Smooth muscle cell (in vitro differentiated cells): ENCODE measurements at regions not wholly inside any gene's neighbourhood (a gene's known extent, or its start where the extent isn't known, plus 50 kb on each side); places are given as distances from the start of the nearest gene placed in this dataset.
A peak's percentile ranks its signal among the peaks of the same experiment; 100 is the strongest.

Experiments used
- DNase-seq: peaks from one replicate; lab custom pipeline; 2025; ENCODE audit not compliant: unreplicated experiment; lab: John Stamatoyannopoulos, UW
- H2AFZ ChIP-seq: fragments of 200-600 bp; sonication (generic); 2 replicates; pipeline ENCODE4 v1.6.0; 2016; ENCODE audit warnings: antibody characterized with exemption, low read depth, mild to moderate bottlenecking
- H3F3A ChIP-seq: fragments of 200-600 bp; sonication (generic); 2 replicates; pipeline ENCODE4 v1.6.0; 2017; ENCODE audit warnings: antibody characterized with exemption, low read depth
- H3K27ac ChIP-seq: fragments of 200-600 bp; sonication (generic); 2 replicates; pipeline ENCODE4 v1.5.1; 2016; ENCODE audit warnings: low read depth, mild to moderate bottlenecking
- H3K27me3 ChIP-seq: fragments of 200-600 bp; sonication (generic); 2 replicates; pipeline ENCODE4 v1.6.1; 2016; ENCODE audit warnings: low read depth, mild to moderate bottlenecking
- H3K36me3 ChIP-seq: fragments of 200-600 bp; sonication (generic); 2 replicates; pipeline ENCODE4 v1.5.1; 2016; ENCODE audit warnings: low read depth
- H3K4me1 ChIP-seq: fragments of 200-600 bp; sonication (generic); 2 replicates; pipeline ENCODE4 v1.5.1; 2016; ENCODE audit warnings: low read depth
- H3K4me2 ChIP-seq: fragments of 200-600 bp; sonication (generic); 2 replicates; pipeline ENCODE4 v1.6.0; 2016; ENCODE audit warnings: mild to moderate bottlenecking
- H3K4me3 ChIP-seq: fragments of 200-600 bp; sonication (generic); 2 replicates; pipeline ENCODE4 v1.5.1; 2016; ENCODE audit warnings: mild to moderate bottlenecking
- H3K79me2 ChIP-seq: fragments of 200-600 bp; sonication (generic); 2 replicates; pipeline ENCODE4 v1.6.0; 2016; ENCODE audit warnings: low read depth, mild to moderate bottlenecking
- H3K9ac ChIP-seq: fragments of 200-600 bp; sonication (generic); 2 replicates; pipeline ENCODE4 v1.6.0; 2016; ENCODE audit warnings: low read depth
- H3K9me3 ChIP-seq: fragments of 200-600 bp; sonication (generic); replicated peaks from 2 replicates; pipeline ENCODE4 v1.5.1; 2016; ENCODE audit warnings: low read depth
- H4K20me1 ChIP-seq: fragments of 200-600 bp; sonication (generic); 2 replicates; pipeline ENCODE4 v1.6.0; 2016; ENCODE audit warnings: low read depth
- CTCF ChIP-seq: fragments of 200-600 bp; sonication (generic); IDR thresholded peaks from 2 replicates; pipeline ENCODE4 v1.5.1; 2017; ENCODE audit warnings: borderline replicate concordance, mild to moderate bottlenecking, antibody characterized with exemption; ENCODE audit not compliant: insufficient read depth, poor library complexity, severe bottlenecking
- WGBS: methylation state at CpG from one replicate; pipeline ENCODE4 v1.1.7; 2016; ENCODE audit warnings: low lambda C conversion rate; 5-methylcytosine and 5-hydroxymethylcytosine counted together

GRCh38 chr5:67267512-67268216 is 71.1 kb upstream of the CD180 start:
- peaks cover 16% of the 10 kb centered on the region for H3K4me1 ChIP-seq
- no peaks in the 10 kb centered on the region for H3K27me3 ChIP-seq
- peak overlapping the region; percentile 49 for H3K27ac ChIP-seq
- no peak overlapping the region for H3K9ac ChIP-seq
- no peaks in the 10 kb centered on the region for H3F3A ChIP-seq
- 35% methylated on average over 7 of the region's 7 CpGs for WGBS
- no peak overlapping the region for H2AFZ ChIP-seq
- H3K79me2 ChIP-seq = no peaks in the 10 kb centered on the region
- H3K9me3 ChIP-seq = no peaks in the 10 kb centered on the region
- H3K4me3 ChIP-seq = no peak overlapping the region
- TF ChIP-seq CTCF = no peak
- H3K36me3 ChIP-seq = no peaks in the 10 kb centered on the region
- H4K20me1 ChIP-seq = no peaks in the 10 kb centered on the region
- DNase-seq = no peak
- peak overlapping the region; percentile 70 for H3K4me2 ChIP-seq

DNA sequence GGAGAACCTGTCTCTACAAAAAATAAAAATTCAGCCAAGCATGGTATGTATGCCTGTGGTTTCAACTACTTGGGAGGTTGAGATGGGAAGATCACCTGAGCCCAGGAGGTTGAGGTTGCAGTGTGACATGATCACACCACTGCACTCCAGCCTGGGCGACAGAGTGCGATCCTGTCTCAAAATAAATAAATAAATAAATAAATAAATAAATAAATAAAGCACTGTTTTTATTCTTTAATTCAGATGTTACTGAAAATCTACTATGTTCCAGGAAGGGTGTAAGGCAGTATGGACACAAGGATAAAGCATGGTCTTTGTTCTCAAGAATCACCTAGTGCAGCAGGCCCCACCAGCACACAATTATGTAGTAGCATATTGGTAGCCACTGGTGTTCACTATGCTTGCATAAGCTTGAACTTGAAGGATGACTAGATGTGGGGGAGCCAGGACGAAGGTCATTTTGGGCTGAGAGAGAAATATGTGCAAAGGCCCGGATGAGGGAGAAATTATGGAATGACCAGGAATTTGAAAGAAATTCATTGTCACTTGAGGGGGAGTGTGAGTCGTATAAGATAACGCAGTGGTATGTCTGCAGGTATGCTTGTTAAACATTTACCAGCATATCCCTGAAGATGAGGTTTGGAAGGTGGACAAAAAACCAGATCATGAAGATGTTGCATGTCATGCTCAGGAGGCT is 70.2 kb upstream of the CD180 start:
- Histone ChIP-seq H3K4me1 (peaks cover 16% of the 10 kb centered on the region), H3K27ac (no peak overlapping the region), H2AFZ (no peak overlapping the region), H3K4me3 (no peak overlapping the region), H3K4me2 (no peak overlapping the region), H3K9me3 (no peaks in the 10 kb centered on the region), H3K27me3 (no peaks in the 10 kb centered on the region), H3F3A (no peaks in the 10 kb centered on the region), H3K36me3 (no peaks in the 10 kb centered on the region), H4K20me1 (no peaks in the 10 kb centered on the region), H3K79me2 (no peaks in the 10 kb centered on the region), H3K9ac (no peak overlapping the region)
- DNase-seq = no peak
- 93% methylated on average over 6 of the region's 6 CpGs for WGBS
- no peak for TF ChIP-seq CTCF

DNA sequence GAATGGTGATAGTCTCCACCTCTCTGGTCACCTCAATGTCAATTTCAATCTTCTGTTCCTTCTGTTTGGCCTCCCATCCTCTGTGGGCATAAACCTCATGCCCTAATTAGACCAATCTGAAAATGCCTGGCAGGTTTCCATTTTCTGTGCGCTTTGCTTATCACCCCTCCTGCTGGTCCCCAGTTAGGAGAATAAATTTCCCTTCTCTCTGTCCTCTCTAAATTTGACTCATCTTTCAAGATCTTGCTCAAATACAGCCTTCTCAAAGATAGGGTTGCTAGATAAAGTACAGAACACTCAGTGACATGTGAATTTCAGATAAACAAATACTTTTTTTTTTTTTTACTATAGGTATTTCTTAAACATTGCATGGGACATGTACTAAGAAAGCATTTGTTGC is 69.4 kb upstream of the CD180 start:
- H3K27ac ChIP-seq = no peak overlapping the region
- WGBS = 100% methylated on average over 1 of the region's 1 CpG
- H3K27me3 ChIP-seq = no peaks in the 10 kb centered on the region
- H3K36me3 ChIP-seq = no peaks in the 10 kb centered on the region
- H3K9ac ChIP-seq = no peak overlapping the region
- H3K79me2 ChIP-seq = no peaks in the 10 kb centered on the region
- no peaks in the 10 kb centered on the region for H3F3A ChIP-seq
- no peak overlapping the region for H2AFZ ChIP-seq
- no peaks in the 10 kb centered on the region for H4K20me1 ChIP-seq
- no peak overlapping the region for H3K4me2 ChIP-seq
- H3K4me3 ChIP-seq = no peak overlapping the region
- no peaks in the 10 kb centered on the region for H3K9me3 ChIP-seq
- TF ChIP-seq CTCF = no peak
- peaks cover 16% of the 10 kb centered on the region for H3K4me1 ChIP-seq
- DNase-seq = no peak
